BLaER1 (cell line): ENCODE measurements at regions not wholly inside any gene's neighbourhood (a gene's known extent, or its start where the extent isn't known, plus 50 kb on each side); places are given as distances from the start of the nearest gene placed in this dataset.
A peak's percentile ranks its signal among the peaks of the same experiment; 100 is the strongest.

Source experiments
- H3K27ac ChIP-seq: shearing (Covaris generic); formaldehyde crosslinking; 2 replicates; pipeline ENCODE4 v1.8.1; 2022
- H3K27me3 ChIP-seq: shearing (Covaris generic); formaldehyde crosslinking; 2 replicates; pipeline ENCODE4 v1.8.1; 2022
- H3K36me3 ChIP-seq: shearing (Covaris generic); formaldehyde crosslinking; 2 replicates; pipeline ENCODE4 v1.8.1; 2022
- H3K4me1 ChIP-seq: shearing (Covaris generic); formaldehyde crosslinking; 2 replicates; pipeline ENCODE4 v1.8.1; 2022
- H3K4me2 ChIP-seq: shearing (Covaris generic); formaldehyde crosslinking; 2 replicates; pipeline ENCODE4 v1.8.1; 2022
- H3K4me3 ChIP-seq: shearing (Covaris generic); formaldehyde crosslinking; 2 replicates; pipeline ENCODE4 v1.8.1; 2022
- H3K9ac ChIP-seq: shearing (Covaris generic); formaldehyde crosslinking; 2 replicates; pipeline ENCODE4 v1.8.1; 2022
- H3K9me3 ChIP-seq: shearing (Covaris generic); formaldehyde crosslinking; 2 replicates; pipeline ENCODE4 v1.8.1; 2022
- H4K20me1 ChIP-seq: shearing (Covaris generic); formaldehyde crosslinking; 2 replicates; pipeline ENCODE4 v1.8.1; 2022
- Cebpa-rat ChIP-seq: shearing (Covaris generic); IDR thresholded peaks from 2 replicates; pipeline ENCODE4 v1.8.1; 2022

DNA sequence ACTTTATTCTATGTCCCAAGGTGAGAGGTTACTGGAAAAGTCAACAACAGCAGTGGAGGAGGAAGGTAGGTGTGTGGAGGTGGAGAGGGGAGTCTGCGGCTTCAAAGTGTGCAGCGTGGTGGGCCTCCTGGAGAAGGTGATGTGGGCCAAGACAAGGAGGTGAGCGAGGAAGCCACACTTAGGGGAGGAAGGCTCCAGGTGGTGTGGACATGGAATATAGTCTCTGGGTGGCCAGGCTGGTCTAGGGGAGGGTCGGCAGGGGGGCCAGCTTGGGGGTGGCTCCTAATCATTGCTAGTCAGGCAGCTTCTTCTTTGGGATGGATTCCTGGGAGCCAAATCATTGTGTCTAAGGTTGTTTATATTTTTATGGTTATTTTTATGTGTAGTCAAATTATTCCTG, 111.5 kb upstream of the CDH4 start:
- Histone ChIP-seq H3K4me1 (no peaks in the 10 kb centered on the region), H3K27me3 (no peaks in the 10 kb centered on the region), H3K4me3 (no peak overlapping the region), H3K36me3 (no peaks in the 10 kb centered on the region), H4K20me1 (no peaks in the 10 kb centered on the region), H3K9ac (no peak overlapping the region), H3K27ac (no peak overlapping the region), H3K4me2 (no peak overlapping the region), H3K9me3 (no peaks in the 10 kb centered on the region)
- TF ChIP-seq Cebpa-rat = no peak

- Histone ChIP-seq H3K27me3 (no peaks in the 10 kb centered on the region), H3K36me3 (no peaks in the 10 kb centered on the region)
Measured at GRCh38 chr20:61146023-61146422, 106.0 kb upstream of the CDH4 start.

GRCh38 chr20:61149636-61150035, 102.4 kb upstream of the CDH4 start:
- no peaks in the 10 kb centered on the region for H4K20me1 ChIP-seq
- H3K9ac ChIP-seq = no peak overlapping the region
- no peak for TF ChIP-seq Cebpa-rat
- no peak overlapping the region for H3K4me2 ChIP-seq
- no peaks in the 10 kb centered on the region for H3K36me3 ChIP-seq
- no peaks in the 10 kb centered on the region for H3K27me3 ChIP-seq
- H3K9me3 ChIP-seq = no peaks in the 10 kb centered on the region
- H3K4me1 ChIP-seq = no peaks in the 10 kb centered on the region
- H3K4me3 ChIP-seq = no peak overlapping the region
- no peak overlapping the region for H3K27ac ChIP-seq

More at GRCh38 chr20:61146023-61146422, 106.0 kb upstream of the CDH4 start:
- no peaks in the 10 kb centered on the region for H3K9me3 ChIP-seq
- H3K27ac ChIP-seq = no peak overlapping the region
- no peaks in the 10 kb centered on the region for H3K4me1 ChIP-seq
- H3K9ac ChIP-seq = no peak overlapping the region
- TF ChIP-seq Cebpa-rat = no peak
- H3K4me2 ChIP-seq = no peak overlapping the region
- no peaks in the 10 kb centered on the region for H4K20me1 ChIP-seq
- no peak overlapping the region for H3K4me3 ChIP-seq

DNA sequence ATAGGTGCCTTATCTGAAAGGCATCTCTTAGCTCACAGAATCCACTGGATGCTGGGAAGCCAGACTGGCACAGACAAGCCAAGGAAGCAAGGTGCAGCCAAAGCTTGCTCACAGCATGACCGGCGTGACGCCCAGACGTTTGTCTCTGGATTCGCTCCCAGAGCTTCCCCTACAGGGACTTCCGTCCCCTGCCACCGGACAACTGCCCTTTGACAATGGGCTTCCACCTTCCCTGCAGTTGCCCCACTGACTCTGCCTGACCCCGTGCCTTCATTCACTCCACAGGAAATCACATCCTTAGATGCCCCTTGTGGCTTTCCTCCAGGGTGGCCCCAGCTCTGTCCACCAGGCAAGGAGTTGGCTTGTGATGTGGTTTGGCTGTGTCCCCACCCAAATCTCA, 94.8 kb upstream of the CDH4 start:
- Histone ChIP-seq H3K9ac (no peak overlapping the region), H3K4me1 (peaks cover 25% of the 10 kb centered on the region), H3K36me3 (no peaks in the 10 kb centered on the region), H3K4me3 (no peak overlapping the region), H3K27me3 (no peaks in the 10 kb centered on the region), H3K27ac (no peak overlapping the region), H3K4me2 (no peak overlapping the region), H3K9me3 (peaks cover 23% of the 10 kb centered on the region), H4K20me1 (no peaks in the 10 kb centered on the region)
- no peak for TF ChIP-seq Cebpa-rat

DNA sequence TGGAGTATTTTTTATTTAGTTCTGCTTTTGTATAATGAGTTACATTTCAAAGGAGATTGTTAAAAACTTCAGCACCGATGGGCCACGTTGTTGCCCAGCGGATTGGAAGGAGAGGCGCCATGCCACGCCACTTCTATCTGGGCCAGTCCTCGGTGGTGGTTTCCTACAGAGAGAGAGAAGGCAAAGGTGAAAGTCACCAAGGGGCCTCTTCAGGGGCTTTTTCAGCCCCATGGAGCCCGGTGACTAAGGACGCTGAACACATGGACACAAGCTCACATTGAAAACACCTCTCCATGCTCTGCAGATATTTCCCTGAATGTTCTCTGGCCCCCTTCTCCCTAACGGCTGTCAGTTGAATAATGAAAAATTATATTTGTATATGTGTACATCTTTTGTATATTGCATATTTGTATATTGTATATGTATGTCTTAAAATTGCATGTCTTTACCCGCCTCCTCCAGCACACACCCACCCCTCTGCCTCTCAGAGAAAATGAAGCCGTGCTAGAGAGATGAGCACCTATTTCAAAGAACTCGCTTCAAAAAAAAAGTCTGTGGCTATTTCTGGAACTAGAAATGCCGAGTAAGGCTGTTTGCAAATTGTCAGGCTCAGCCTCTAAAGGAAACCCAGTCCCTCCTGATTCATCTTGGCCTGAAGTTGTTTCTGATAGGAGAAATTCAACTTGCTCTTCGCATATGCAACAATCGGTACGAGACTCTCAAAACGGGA, 91.9 kb upstream of the CDH4 start:
- no peak overlapping the region for H3K27ac ChIP-seq
- no peak for TF ChIP-seq Cebpa-rat
- H3K4me2 ChIP-seq = peak overlapping the region; percentile 36; the same call in 1 of the 2 replicates
- H4K20me1 ChIP-seq = no peaks in the 10 kb centered on the region
- H3K27me3 ChIP-seq = no peaks in the 10 kb centered on the region
- peaks cover 23% of the 10 kb centered on the region for H3K9me3 ChIP-seq
- no peak overlapping the region for H3K4me3 ChIP-seq
- H3K36me3 ChIP-seq = no peaks in the 10 kb centered on the region
- H3K9ac ChIP-seq = no peak overlapping the region
- peaks cover 34% of the 10 kb centered on the region for H3K4me1 ChIP-seq

GRCh38 chr20:61161726-61162390, 90.2 kb upstream of the CDH4 start:
- Histone ChIP-seq H3K27ac (no peak overlapping the region), H3K27me3 (no peaks in the 10 kb centered on the region), H3K36me3 (no peaks in the 10 kb centered on the region), H3K4me1 (peaks cover 34% of the 10 kb centered on the region), H3K4me3 (no peak overlapping the region), H3K9me3 (peaks cover 22% of the 10 kb centered on the region), H3K9ac (no peak overlapping the region), H3K4me2 (peak overlapping the region; percentile 36), H4K20me1 (no peaks in the 10 kb centered on the region)
- TF ChIP-seq Cebpa-rat = no peak

GRCh38 chr20:61162451-61162850, 89.6 kb upstream of the CDH4 start:
- Histone ChIP-seq H3K27me3 (no peaks in the 10 kb centered on the region), H4K20me1 (no peaks in the 10 kb centered on the region), H3K4me3 (no peak overlapping the region), H3K27ac (no peak overlapping the region), H3K36me3 (no peaks in the 10 kb centered on the region), H3K9ac (no peak overlapping the region), H3K4me1 (peaks cover 34% of the 10 kb centered on the region), H3K4me2 (no peak overlapping the region), H3K9me3 (peaks cover 16% of the 10 kb centered on the region)
- TF ChIP-seq Cebpa-rat = no peak

- Histone ChIP-seq H3K4me2 (no peak overlapping the region), H3K9ac (no peak overlapping the region), H3K36me3 (no peaks in the 10 kb centered on the region), H3K4me3 (no peak overlapping the region), H3K27ac (no peak overlapping the region), H3K9me3 (peaks cover 10% of the 10 kb centered on the region), H3K4me1 (peaks cover 34% of the 10 kb centered on the region), H4K20me1 (no peaks in the 10 kb centered on the region), H3K27me3 (no peaks in the 10 kb centered on the region)
- no peak for TF ChIP-seq Cebpa-rat
Measured at GRCh38 chr20:61163031-61163430, 89.0 kb upstream of the CDH4 start.

GRCh38 chr20:61166324-61166723, 85.7 kb upstream of the CDH4 start:
- Histone ChIP-seq H3K4me3 (no peak overlapping the region), H3K36me3 (no peaks in the 10 kb centered on the region), H3K27ac (no peak overlapping the region), H3K9ac (no peak overlapping the region), H3K4me1 (peaks cover 30% of the 10 kb centered on the region), H3K4me2 (no peak overlapping the region), H3K9me3 (no peaks in the 10 kb centered on the region), H3K27me3 (no peaks in the 10 kb centered on the region), H4K20me1 (no peaks in the 10 kb centered on the region)
- TF ChIP-seq Cebpa-rat = no peak

- no peak overlapping the region for H3K27ac ChIP-seq
- no peak overlapping the region for H3K4me3 ChIP-seq
- no peaks in the 10 kb centered on the region for H3K27me3 ChIP-seq
- no peak overlapping the region for H3K4me2 ChIP-seq
- H3K9ac ChIP-seq = no peak overlapping the region
- H3K4me1 ChIP-seq = peaks cover 15% of the 10 kb centered on the region
- H4K20me1 ChIP-seq = no peaks in the 10 kb centered on the region
- no peaks in the 10 kb centered on the region for H3K9me3 ChIP-seq
- no peak for TF ChIP-seq Cebpa-rat
- H3K36me3 ChIP-seq = no peaks in the 10 kb centered on the region
Measured at GRCh38 chr20:61168605-61169004, 83.5 kb upstream of the CDH4 start.
